Cardiac fibroblast (primary cell): ENCODE measurements at regions not wholly inside any gene's neighbourhood (a gene's known extent, or its start where the extent isn't known, plus 50 kb on each side); places are given as distances from the start of the nearest gene placed in this dataset.

Experiments
- DNase-seq, 2 donors: peaks; one replicate each; pipeline versions ENCODE4 v3.0.0 to v3.0.0-alpha.2; 2010; ENCODE audit warnings: low read depth in 2 of 2
- H3K4me3 ChIP-seq, 2 donors: replicated peaks in 1 of 2; 1 replicate in 1 of 2; 2 replicates in 1 of 2; pipeline ENCODE4 v1.5.1; 2011; ENCODE audit warnings: low read depth in 2 of 2, low read length in 2 of 2, mild to moderate bottlenecking in 2 of 2, moderate library complexity in 1 of 2
- TF ChIP-seq, protein P1 (sequence below): IDR thresholded peaks from one replicate; pipeline ENCODE4 v1.5.1; 2011; ENCODE audit warnings: low read depth, mild to moderate bottlenecking, low read length, inconsistent platforms

DNA sequence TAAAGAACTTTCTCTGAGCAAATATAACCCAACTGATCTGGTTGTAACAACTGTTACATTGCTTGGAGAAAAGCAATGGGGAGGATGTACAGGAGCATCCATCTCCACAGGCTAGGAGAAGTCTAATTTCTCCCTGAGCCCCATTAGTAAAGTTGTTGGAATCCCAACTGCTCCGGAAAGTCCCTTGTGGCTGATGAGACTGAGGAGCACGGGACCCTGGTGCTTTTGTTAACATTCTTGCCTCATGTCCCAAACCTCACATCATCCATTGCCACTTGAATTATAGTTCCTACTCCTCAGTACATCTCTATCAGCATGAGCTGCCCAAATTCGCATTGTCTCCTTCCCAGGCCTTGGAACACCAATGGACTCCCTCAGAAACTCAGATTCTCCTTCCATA is 260.6 kb upstream of the BMP2 start:
- no peak for DNase-seq
- TF ChIP-seq, protein P1, sequence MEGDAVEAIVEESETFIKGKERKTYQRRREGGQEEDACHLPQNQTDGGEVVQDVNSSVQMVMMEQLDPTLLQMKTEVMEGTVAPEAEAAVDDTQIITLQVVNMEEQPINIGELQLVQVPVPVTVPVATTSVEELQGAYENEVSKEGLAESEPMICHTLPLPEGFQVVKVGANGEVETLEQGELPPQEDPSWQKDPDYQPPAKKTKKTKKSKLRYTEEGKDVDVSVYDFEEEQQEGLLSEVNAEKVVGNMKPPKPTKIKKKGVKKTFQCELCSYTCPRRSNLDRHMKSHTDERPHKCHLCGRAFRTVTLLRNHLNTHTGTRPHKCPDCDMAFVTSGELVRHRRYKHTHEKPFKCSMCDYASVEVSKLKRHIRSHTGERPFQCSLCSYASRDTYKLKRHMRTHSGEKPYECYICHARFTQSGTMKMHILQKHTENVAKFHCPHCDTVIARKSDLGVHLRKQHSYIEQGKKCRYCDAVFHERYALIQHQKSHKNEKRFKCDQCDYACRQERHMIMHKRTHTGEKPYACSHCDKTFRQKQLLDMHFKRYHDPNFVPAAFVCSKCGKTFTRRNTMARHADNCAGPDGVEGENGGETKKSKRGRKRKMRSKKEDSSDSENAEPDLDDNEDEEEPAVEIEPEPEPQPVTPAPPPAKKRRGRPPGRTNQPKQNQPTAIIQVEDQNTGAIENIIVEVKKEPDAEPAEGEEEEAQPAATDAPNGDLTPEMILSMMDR: no peak
- no peak overlapping the region for H3K4me3 ChIP-seq

- no peak overlapping the region for H3K4me3 ChIP-seq
- peak in 1 of 2 donors; percentile 36 for DNase-seq
These were observed 262.7 kb upstream of the BMP2 start for GRCh38 chr20:6504826-6505225.

GRCh38 chr20:6504179-6504578 is 263.3 kb upstream of the BMP2 start:
- H3K4me3 ChIP-seq: no peak overlapping the region
- DNase-seq: no peak
- TF ChIP-seq, protein P1: no peak

More at GRCh38 chr20:6504826-6505225, 262.7 kb upstream of the BMP2 start:
- TF ChIP-seq, protein P1: no peak

- no peak for DNase-seq
- TF ChIP-seq, protein P1: no peak
- H3K4me3 ChIP-seq: no peak overlapping the region
These were observed 264.5 kb upstream of the BMP2 start for GRCh38 chr20:6502999-6503398.

GRCh38 chr20:6502219-6502618 is 265.3 kb upstream of the BMP2 start:
- TF ChIP-seq, protein P1: no peak
- peak; percentile 23 to 24 for DNase-seq
- no peak overlapping the region for H3K4me3 ChIP-seq

- peak; percentile 36 to 96 for DNase-seq
These were observed 266.4 kb upstream of the BMP2 start for GRCh38 chr20:6501061-6501460.

More at GRCh38 chr20:6501061-6501460, 266.4 kb upstream of the BMP2 start:
- H3K4me3 ChIP-seq: no peak overlapping the region
- TF ChIP-seq, protein P1: no peak
